PC-9 (cell line): ENCODE measurements at regions not wholly inside any gene's neighbourhood (a gene's known extent, or its start where the extent isn't known, plus 50 kb on each side); places are given as distances from the start of the nearest gene placed in this dataset.

Experiments
- EZH2 ChIP-seq: fragments of 200-600 bp; sonication (generic); IDR thresholded peaks from 2 replicates; pipeline ENCODE4 v1.8.0; 2017; ENCODE audit warnings: antibody characterized with exemption, low read depth
- TF ChIP-seq, protein P1 (sequence below): fragments of 200-600 bp; sonication (generic); conservative IDR thresholded peaks from 2 replicates; pipeline ENCODE4 v1.6.1; 2017; ENCODE audit warnings: mixed run types, antibody characterized with exemption, mild to moderate bottlenecking, moderate library complexity

DNA sequence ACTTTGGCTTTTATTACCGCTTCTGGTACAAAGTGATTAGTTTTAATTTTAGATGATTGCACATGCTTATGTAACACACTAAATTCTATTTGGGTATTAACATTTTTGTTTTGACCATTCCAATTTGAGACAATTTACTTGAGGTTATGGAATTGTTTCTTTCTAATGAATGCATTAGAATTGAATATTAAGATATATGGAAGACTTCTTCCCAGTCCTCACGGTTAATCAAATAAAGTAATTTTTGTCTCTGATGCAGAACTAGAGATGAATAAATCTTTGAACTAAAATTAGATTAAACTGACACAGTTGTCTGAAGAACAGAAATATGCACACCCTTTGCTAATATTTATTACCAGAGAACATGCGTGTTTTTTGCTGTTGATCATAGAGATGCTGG is 127.1 kb upstream of the FBXL17 start:
- TF ChIP-seq, protein P1, sequence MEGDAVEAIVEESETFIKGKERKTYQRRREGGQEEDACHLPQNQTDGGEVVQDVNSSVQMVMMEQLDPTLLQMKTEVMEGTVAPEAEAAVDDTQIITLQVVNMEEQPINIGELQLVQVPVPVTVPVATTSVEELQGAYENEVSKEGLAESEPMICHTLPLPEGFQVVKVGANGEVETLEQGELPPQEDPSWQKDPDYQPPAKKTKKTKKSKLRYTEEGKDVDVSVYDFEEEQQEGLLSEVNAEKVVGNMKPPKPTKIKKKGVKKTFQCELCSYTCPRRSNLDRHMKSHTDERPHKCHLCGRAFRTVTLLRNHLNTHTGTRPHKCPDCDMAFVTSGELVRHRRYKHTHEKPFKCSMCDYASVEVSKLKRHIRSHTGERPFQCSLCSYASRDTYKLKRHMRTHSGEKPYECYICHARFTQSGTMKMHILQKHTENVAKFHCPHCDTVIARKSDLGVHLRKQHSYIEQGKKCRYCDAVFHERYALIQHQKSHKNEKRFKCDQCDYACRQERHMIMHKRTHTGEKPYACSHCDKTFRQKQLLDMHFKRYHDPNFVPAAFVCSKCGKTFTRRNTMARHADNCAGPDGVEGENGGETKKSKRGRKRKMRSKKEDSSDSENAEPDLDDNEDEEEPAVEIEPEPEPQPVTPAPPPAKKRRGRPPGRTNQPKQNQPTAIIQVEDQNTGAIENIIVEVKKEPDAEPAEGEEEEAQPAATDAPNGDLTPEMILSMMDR, result no peak
- no peak for TF ChIP-seq EZH2
